GM21367 (cell line): ENCODE measurements at regions not wholly inside any gene's neighbourhood (a gene's known extent, or its start where the extent isn't known, plus 50 kb on each side); places are given as distances from the start of the nearest gene placed in this dataset.

Experiments
- ATAC-seq: cut with Tn5 transposase; IDR thresholded peaks from one replicate; pipeline ENCODE4 v1.9.1; 2021; ENCODE audit not compliant: unreplicated experiment

DNA sequence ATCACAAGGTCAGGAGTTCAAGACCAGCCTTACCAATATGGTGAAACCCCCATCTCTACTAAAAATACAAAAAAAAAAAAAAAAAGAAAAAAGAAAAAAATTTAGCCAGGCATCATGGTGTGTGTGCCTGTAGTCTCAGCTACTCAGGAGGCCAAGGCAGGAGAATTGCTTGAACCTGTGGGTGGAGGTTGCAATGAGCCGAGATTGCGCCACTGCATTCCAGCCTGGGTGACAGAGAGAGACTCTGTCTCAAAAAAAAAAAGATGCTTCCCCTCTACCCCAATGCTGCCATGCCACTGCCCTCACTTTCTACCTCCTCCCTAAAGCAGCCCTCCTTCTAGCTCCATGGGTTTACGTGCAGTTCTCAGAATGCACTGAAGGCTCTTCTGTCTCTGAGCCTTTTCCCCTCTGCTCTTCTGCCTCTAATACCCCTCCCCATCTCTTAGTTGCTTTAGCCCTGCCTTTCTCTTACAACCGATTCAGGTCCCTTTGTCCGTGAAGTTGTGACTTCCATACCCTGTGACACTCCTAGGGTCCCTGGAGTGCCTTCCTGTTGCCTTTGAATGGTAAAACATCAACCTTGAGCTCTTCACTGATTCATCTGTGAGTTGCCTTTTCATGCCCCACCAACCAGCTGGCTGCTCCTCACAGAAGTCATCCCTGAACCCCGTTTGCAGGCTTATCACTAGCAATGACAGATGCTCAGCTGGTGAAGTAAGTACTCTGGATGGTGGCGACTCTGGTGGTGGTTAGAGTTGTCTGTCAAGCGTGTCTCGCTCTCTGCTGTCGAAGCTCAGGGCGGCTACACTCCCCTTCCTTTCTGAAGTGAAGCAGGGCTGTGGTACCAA, 234.9 kb downstream of the RHOU start:
- no peak for ATAC-seq

DNA sequence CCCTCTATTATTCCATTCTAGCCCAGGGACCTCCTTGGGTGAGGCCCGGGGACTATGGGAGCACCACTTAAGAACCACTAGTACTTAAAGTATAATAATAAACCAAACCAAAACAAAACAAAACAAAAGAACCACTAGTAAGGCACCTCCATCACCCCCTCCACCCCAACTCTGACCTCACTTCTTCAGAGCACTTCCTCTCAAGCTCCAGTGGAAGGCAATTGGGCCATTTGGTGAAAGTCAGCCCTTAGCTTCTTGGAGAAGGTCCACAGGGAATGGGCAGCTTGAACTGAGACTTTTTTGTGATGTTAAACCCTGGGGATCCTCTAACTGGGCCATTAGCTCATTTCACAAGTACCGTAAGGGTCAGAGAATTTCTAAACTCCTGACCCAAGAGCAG, 237.3 kb downstream of the RHOU start:
- no peak for ATAC-seq

DNA sequence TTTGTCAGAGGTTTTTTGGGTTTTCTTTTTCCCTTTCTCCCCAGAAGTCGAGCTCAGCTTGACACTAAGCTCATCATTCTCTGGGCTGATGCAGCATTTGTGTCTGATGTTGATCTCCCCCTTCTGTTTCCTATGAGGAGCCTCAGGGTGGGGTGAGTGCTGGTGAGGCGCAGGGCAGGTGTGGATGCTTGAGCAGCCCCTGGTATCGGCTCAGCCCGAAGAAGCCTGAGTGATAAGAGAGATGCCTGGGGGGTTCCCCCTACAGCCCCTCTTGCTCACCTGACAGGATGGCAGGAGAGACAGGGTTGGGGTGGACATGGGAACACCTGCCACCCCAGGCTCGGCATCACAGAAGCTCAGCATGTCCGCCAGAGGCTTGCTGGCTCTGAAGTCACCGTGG, 239.0 kb downstream of the RHOU start:
- no peak for ATAC-seq

DNA sequence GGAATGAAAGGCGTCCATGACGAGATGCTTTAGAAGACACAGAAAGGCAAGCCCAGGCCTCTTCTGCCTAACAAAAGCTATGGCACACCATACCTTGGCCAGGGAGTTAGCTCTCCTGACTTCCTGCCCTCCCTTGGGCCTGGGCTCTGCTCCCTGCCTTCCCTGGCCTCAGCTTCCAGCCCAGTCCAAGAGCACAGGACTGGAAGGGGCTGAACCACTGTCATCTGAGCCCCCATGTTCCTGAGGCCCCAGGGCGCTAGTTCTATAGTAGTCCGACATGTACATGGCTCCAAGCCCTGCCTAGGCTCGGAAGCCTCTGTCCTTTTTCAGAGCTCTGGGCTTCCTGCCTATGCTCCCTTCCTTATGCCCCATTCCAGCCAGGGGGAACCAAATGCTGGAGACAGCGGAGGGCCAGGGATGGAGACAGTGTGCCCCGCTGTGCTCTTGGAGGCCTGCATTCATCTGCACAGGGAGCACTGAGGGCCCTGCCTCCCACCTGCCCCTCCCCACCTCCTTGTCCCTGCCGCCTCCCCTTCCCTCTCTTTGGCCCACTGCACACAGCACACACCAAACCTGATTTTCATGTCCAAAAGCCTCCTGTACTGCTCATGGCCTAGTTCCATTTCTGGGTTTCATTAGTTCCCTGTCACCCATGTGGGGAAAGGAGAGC, 240.1 kb downstream of the RHOU start:
- no peak for ATAC-seq

DNA sequence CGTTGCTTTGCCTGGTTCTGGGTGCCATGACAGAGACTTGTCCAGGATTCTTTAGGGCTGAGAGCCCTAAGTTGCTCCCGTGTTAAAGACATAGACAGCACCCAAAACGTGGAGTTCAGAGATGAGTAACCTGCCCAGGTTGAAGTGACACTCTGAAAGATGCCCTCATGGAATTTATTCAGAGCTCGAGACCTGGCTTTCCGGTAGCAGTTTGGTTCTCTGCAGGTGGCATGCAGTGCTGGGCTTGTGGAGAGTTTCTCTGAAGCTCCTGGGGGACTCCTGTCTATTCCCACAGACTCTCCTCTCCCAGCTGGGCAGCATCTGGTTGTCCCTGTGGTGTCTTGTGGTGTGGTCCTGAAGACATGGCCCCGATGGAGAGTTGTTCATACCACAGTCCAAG, 241.0 kb downstream of the RHOU start:
- ATAC-seq = no peak

DNA sequence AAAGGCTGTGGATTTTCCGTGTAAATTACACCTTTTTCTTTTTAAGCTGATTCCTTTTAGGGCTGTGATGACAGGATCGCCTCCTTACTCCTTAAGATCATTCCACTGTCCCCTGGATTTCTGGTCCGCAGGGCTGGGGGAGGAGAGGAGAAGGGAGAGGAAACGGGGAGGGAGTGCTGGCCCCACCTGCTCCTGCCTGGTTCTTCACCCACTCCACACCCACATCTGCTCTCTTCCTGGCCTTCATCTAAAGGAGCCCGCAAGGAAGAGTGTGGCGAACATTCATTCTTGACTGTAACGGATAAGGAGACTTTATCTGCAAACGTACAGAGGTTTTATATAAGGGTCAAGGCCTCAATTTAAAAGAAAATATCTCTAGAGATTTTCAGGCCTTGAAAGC, 242.0 kb downstream of the RHOU start:
- ATAC-seq = no peak

DNA sequence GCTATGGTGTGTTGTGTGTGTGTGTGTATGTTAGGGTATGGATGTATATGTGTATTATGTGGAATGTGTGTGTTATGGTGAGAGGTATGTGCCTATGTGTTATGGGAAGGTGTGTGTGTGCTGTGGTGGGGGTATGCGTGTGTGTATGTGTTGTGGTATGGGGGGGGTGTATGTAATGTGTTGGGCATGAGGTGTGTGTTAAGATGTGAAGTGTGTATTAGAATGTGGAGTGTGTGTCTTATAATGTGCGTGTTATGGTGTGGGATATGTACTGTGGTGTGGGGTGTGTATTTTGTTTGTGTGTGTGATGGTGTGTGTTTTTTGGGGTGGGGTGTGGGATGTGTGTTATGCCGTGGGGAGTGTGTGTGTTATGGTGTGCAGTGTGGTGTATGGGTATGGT, 242.5 kb downstream of the RHOU start:
- no peak for ATAC-seq

DNA sequence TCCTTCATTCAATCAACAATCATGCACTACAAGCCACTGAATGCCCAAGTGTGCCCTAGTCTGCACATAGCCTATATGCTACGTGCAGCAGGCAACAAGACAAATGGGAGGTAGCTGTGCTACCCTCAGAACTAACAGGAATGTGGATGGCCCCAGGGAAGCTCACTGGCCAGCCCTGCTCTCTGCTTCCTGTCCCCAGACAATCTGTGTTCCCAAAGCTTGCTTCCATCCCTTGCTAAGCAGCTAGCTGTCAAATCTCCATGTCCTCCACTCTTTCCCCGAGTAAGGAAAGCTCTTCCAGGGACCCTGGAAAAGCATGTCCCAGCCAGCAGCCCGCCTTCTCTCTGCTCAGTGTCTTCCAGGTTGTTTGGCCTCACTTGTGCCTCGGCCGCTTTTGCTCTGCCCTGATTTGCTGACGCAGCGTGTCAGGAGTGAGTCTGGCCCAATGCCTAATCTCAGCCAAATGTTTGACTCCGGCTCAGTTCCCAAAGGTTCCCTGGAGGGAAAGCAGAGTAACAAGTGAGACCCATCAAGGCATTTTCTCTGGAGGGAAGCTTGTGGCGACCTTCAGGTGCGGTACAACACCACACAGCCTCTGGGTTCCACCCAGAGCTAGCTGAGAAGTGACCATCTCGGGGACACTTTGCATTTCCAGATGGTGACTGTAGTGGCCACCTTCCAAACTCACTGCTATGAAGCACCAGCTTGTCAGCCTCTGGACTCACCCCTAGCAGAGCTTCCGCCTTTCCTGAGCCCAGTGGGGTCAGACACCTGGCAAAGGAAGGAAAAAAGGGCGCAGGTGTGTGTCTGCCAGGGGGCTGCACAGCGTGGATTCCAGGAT, 243.4 kb downstream of the RHOU start:
- no peak for ATAC-seq

DNA sequence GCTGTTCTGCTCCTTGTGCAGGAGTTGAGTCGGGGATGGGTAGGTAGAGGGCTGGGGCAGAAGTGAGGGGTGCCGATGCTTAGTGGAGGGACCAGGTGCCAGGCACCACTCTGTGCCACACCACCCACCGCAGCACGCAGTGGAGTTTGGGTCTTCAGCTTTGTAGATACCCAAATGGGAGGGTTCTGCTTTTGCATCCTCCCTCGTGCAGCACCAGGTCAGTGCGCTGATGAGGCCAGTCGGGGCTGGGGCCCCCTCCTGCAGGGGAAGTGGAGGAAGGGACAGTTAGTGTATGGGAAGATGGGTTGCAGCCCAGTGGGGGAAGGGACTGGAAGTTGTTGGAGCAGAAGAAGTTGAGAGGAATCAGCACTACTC, 244.0 kb downstream of the RHOU start:
- ATAC-seq = no peak

DNA sequence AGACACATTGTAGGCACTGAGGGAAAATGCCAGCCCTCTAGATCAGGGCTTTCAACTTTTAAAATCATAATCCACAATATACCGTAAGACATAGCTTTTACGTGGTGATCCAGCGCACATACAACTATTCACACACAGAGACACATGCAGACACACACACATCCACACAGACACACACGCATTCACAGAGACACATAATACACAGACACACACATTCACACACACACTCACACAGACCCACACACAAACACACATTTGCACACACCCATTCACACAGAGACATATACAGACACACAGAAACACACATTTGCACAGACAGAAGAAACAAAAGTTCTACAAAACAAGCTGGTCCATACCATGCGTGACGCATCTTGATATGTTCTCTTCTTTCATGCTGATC, 244.5 kb downstream of the RHOU start:
- no peak for ATAC-seq

DNA sequence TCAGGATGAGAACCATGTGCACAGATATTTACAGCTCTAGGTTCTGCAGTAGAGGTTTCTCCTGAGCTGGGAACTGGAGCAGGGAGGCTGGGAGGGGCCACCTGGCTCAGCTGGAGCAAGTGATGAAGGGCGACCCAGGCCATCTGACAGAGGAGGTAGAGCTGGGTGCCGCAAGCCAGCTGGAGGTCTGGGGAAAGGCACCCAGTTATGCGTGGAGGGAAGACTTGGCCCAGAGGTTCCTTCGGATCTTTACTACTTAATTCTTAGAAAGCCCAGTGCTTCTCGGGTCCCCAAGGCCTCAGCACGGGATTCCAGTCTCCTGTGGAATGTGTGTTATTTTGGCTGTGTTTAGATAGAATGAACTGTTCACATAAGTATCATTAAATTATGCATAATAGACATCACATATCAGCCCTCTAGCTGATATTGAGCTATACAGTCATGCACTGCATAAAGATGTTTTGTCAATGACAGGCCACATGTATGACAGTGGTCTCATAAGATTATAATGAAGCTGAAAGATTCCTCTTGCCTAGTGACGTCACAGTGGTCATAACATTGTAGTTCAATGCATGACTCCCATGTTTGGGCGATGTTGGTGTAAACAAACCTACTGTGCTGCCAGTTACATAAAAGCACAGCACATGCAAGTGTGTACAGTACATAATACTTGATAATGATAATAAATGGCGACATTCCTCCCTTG, 245.1 kb downstream of the RHOU start:
- no peak for ATAC-seq

DNA sequence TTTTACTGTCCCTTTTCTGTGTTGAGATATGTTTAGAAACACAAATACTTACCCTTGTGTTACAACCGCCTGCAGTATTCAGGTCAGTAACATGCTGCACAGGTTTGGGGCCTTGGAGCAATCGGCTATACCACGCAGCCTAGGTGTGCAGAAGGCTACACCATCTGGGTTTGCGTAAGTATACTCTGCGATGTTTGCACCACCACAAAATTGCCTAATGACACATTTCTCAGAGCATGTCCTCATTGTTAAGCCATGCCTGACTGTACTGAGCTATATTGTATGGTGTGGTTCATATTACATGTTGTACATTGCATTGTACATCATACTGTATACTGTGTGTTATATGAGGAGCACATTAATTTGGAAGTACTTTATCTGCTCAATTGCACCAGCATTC, 247.4 kb downstream of the RHOU start:
- ATAC-seq = no peak

DNA sequence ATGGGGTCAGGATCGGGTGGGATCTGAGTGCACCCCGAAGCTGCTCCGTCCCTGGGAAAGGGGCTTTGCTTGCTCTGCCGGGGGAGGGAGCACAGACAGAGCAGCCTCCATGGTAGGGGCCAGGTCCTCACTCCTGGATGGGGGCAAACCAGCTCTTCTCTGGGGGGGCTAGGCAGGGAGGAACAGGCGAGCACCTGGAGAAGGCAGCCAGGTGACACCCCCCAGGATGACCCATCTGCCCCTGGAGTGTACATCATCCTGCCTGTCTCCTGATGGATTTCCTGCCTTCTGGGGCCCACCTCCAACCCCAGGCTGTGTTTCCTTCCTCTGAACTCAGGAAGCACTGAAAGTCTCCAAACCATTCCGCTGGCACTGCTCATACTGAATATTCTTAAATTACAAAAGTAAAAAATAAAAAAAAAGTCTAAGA, 248.0 kb downstream of the RHOU start:
- no peak for ATAC-seq

DNA sequence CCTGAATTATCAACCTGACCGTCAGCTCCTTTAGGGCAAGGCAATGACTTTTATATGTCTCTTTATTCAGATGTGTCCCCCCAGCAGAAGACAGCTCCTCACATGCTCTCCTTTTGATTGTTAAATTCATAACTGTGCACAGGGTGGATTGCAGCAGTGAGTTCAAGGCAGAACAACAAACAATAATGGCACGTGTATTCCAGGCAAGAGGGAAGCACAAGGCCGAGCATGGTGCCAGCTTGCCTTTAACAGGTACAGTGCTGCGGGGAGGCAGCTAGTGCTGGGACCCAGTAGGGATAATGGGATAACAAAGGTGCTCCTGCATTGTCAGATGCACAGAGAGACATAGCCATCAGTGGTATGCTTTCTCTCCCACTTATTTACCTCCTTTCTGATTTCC, 248.4 kb downstream of the RHOU start:
- no peak for ATAC-seq

DNA sequence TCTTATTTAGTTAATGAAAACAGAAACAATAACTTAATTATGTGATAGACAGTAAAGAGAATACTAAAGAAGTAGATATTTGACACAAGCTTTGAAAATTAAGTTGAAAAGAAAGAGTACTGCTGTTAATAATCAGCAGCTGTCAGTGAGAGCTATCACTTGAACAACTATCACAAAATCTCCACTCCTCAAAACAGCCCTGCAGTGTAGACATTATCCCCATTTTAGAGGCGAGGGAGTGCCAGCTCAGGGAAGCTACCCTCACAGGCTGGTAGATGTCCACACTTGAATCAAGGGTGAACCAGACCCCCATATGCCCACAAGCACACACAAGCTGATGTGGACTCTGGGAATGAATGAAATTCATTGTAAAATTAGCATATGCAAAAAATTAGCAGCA, 248.8 kb downstream of the RHOU start:
- ATAC-seq = no peak

DNA sequence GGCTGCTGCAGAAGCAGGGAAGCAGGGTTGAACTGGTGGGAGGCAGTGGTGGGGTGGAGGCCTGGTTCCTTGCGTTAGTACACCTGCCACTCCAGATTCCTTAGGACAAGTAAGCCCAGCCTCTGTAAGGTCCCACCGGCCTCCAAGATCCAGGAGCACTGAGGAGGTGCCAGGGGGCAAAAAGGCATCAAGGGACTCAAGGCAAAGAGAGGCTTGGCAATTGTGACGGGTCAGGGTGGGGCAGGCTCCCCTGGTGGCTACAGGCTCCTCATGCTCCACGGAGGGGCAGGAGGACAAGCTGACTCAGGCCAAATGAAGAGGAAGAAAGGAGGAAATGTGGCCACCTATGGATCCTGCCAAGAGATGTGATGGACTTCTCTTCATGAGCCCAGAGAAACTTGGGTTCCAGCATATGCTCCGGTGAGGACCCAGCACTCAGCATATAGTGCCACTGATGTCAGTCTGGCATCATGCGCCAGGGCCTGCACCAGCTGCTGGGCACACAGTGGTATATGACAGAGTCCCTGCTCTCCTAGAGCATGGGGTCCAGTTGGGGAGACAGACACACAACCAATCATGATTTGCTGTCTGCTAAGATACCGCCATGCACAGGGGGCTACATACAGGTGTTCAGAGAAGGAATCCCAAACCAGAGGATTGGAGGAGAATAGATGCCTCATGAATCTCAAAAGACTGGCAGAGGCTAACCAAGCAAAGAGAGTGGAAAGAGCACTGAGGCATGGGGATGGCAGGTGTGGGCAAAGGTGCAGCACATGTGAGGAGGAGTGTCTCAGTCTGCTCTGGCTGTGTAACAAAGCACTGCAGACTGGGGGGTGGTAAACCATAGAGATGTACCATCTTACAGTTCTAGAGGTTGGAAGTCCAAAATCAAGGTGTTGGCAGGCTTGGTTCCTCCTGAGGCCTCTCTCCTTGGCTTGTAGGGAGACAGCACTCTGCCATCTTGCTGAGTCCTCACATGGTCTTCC, 249.7 kb downstream of the RHOU start:
- no peak for ATAC-seq

DNA sequence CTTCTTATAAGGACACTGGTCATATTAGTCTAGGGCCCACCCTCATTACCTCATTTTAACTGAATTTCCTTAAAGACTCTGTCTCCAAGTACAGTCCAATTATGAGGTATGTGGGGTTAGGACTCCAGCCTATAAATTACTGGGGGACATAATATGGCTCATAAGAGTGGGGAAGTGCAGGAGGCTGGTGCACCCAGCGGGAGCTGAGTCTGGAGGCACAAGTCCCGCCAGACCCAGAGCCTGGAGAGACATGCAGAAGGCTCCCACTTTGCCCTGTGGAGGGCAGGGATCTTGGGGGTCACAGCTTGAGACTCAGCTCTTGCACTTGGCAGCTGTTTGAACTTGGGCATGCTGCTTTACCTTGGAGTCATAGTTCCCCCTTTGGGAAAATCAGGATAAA, 250.4 kb downstream of the RHOU start:
- ATAC-seq = no peak

DNA sequence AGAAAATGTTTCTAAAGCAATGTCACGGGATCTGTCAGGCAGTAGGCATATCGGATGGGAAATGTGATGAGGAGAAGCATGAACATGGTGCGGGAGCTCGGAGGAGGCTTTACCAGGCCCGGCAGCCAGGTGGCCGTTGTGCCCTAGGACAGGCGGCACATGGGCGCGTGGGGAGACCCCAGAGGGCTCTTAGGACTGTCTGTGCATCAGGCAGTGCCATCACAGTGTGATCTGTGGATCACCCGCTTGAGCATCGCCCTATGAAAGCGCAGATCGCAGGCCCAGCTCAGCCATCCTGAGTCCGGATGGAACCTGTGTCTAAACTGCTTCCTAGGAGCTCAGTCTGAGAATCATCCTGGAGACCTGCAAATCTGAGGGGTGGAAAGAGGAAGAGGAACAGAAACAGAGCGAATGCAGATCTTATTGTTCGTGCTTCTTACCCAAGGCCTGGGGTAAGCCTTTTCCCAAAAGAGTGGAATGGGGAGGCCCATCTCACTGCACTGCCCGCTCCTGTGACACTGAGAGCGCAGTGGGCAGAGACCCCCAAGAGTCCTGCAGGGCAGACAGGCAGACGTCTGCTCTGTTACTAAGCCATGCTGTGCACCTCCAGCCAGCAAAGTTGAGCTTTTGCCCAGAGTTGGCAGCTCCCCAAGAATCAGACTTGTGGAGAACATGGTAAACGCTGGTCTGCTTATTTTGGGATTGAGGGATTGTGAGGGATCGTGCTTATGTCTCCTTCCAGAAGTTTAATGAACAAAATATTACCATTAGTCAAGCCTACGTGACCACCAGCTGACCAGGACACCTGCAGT, 251.0 kb downstream of the RHOU start:
- no peak for ATAC-seq

DNA sequence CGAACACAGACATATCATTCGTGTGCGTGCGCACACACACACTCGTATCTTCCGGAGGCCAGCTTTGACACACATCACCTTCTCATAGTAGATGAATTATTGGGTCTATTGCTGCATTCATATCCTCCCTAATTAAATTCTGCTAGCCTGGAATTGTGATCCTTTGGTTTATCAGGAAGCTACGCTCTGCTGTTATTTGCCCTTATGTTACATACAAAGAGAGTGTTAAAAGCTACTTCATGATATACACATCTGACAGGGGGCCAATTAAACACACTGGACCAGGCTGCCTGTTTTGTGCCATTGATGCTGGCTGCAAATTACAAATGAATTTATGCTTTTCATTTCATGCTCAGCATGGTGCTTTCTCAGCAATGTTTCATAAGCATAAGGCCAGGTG, 252.0 kb downstream of the RHOU start:
- ATAC-seq = no peak
